ENCODE measurements at regions not wholly inside any gene's neighbourhood (a gene's known extent, or its start where the extent isn't known, plus 50 kb on each side); places are given as distances from the start of the nearest gene placed in this dataset.

DNA sequence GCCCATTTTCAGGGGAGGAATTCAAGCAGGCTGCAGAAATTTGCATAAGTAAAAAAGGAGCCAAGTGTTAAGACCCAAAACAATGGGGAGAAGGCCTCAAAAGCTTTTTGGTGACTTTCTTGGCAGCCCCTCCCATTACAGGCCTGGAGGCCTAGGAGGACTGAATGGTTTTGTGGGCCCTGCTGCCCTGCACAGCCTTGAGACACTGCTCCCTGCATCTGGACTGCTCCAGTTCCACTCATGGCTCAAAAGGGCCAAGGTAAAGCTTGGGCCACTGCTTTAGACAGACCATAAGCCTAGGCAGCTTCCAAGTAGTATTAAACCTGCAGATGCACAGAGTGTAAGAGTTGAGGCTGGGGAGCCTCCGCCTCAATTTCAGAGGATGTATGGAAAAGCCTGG, 501.6 kb downstream of the MID1IP1 start:
- WGBS (ENCODE audit: extremely low coverage, insufficient read length, low lambda C conversion rate): no CpG with 5 or more reads among the region's 1 CpG
- peaks cover 84 to 87% of the 10 kb centered on the region in 2 experiments for H3K9me3 Mint-ChIP-seq
- no peak overlapping the region for H3K18ac ChIP-seq (ENCODE audit: insufficient read length, low read depth, low read length)

More for the DNA sequence above, 501.6 kb downstream of the MID1IP1 start:
- DNase-seq: no peak
- no peak overlapping the region for H3K27ac ChIP-seq (ENCODE audit: insufficient read length, low read depth, low read length)
- H2AFZ ChIP-seq (ENCODE audit: low read length): no peak overlapping the region
- H3K79me1 ChIP-seq (ENCODE audit: insufficient read depth, low read depth, low read length, poor library complexity, severe bottlenecking): no peaks in the 10 kb centered on the region
- no peak overlapping the region for H3K23ac ChIP-seq (ENCODE audit: insufficient read length, low read depth, low read length)
- Mint-ChIP-seq H3K4me1 (no peaks in the 10 kb centered on the region), H3K4me3 (no peak overlapping the region), H3K27ac (no peak overlapping the region), H3K36me3 (ENCODE audit: insufficient read depth in 1 of 3, low read depth in 3 of 3) (peaks cover 0 to 13% (median 4%) of the 10 kb centered on the region in 3 experiments; a peak in 5 of 7 replicates), H3K27me3 (ENCODE audit: low read depth) (no peaks in the 10 kb centered on the region; the same call in none of the 2 replicates)
- H3K14ac ChIP-seq (ENCODE audit: insufficient read depth, low read length): no peak overlapping the region
- no peaks in the 10 kb centered on the region for H3K4me1 ChIP-seq (ENCODE audit: insufficient read depth, low read length)
- no peaks in the 10 kb centered on the region for H3K79me2 ChIP-seq (ENCODE audit: insufficient read depth, low read length)
- no peak overlapping the region for H3K9ac ChIP-seq (ENCODE audit: extremely low read depth, insufficient read length, low read length)
- H4K5ac ChIP-seq (ENCODE audit: insufficient read length, low read depth, low read length): no peak overlapping the region
- peaks cover 26% of the 10 kb centered on the region for H3K9me3 ChIP-seq (ENCODE audit: control insufficient read depth, low read depth, low read length)
- H3K23me2 ChIP-seq (ENCODE audit: insufficient read length, low read depth, low read length, poor library complexity, severe bottlenecking): no peaks in the 10 kb centered on the region
- no peak overlapping the region for H2AK5ac ChIP-seq (ENCODE audit: insufficient read length, low read length)
- no peak overlapping the region for H2BK20ac ChIP-seq (ENCODE audit: low read depth, low read length, poor library complexity, severe bottlenecking)
- no peaks in the 10 kb centered on the region for H4K20me1 ChIP-seq (ENCODE audit: control insufficient read depth, insufficient read depth, insufficient read length)
- no peak overlapping the region for H3K4ac ChIP-seq (ENCODE audit: low read depth, low read length)
- H4K8ac ChIP-seq (replicated peaks; ENCODE audit: insufficient read length, low read depth, low read length): no peak overlapping the region
- H2BK120ac ChIP-seq (ENCODE audit: low read depth, low read length, poor library complexity, severe bottlenecking): no peak overlapping the region
- no peaks in the 10 kb centered on the region for H3K27me3 ChIP-seq (ENCODE audit: insufficient read depth, low read length)
- no peak overlapping the region for H2BK5ac ChIP-seq (ENCODE audit: insufficient read length, low read length)
- no peak overlapping the region for H4K91ac ChIP-seq (ENCODE audit: insufficient read length, low read depth, low read length)
- no peak overlapping the region for H3T11ph ChIP-seq (ENCODE audit: low read length)
- no peak overlapping the region for H3K4me2 ChIP-seq (ENCODE audit: insufficient read depth, insufficient read length, low read length)
- TF ChIP-seq, protein P1, sequence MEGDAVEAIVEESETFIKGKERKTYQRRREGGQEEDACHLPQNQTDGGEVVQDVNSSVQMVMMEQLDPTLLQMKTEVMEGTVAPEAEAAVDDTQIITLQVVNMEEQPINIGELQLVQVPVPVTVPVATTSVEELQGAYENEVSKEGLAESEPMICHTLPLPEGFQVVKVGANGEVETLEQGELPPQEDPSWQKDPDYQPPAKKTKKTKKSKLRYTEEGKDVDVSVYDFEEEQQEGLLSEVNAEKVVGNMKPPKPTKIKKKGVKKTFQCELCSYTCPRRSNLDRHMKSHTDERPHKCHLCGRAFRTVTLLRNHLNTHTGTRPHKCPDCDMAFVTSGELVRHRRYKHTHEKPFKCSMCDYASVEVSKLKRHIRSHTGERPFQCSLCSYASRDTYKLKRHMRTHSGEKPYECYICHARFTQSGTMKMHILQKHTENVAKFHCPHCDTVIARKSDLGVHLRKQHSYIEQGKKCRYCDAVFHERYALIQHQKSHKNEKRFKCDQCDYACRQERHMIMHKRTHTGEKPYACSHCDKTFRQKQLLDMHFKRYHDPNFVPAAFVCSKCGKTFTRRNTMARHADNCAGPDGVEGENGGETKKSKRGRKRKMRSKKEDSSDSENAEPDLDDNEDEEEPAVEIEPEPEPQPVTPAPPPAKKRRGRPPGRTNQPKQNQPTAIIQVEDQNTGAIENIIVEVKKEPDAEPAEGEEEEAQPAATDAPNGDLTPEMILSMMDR (conservative IDR thresholded peaks at IDR 0.05): no peak
- no peak overlapping the region for H2BK12ac ChIP-seq (ENCODE audit: insufficient read length, low read depth, low read length)
- no peak overlapping the region for H2BK15ac ChIP-seq (ENCODE audit: low read depth, low read length)
- no peak overlapping the region for H3K56ac ChIP-seq (ENCODE audit: insufficient read length, low read depth, low read length)

Measured in H9 (cell line).